ENCODE measurements at regions not wholly inside any gene's neighbourhood (a gene's known extent, or its start where the extent isn't known, plus 50 kb on each side); places are given as distances from the start of the nearest gene placed in this dataset.

GRCh38 chr10:128883231-128884032 lies 583.6 kb upstream of the MGMT start:
- Histone ChIP-seq H3K4me1 (ENCODE audit: insufficient read depth, low read length) (no peaks in the 10 kb centered on the region), H3K36me3 (ENCODE audit: insufficient read depth, low read length) (no peaks in the 10 kb centered on the region), H3K9me3 (ENCODE audit: low read length) (no peaks in the 10 kb centered on the region), H3K4me3 (ENCODE audit: low read length) (no peak overlapping the region), H2AFZ (ENCODE audit: low read depth, low read length) (no peak overlapping the region), H3K27me3 (ENCODE audit: insufficient read depth, low read length) (no peaks in the 10 kb centered on the region)

GRCh38 chr10:128884033-128884425 lies 583.0 kb upstream of the MGMT start:
- Histone ChIP-seq H3K36me3 (ENCODE audit: insufficient read depth, low read length) (no peaks in the 10 kb centered on the region), H3K4me3 (ENCODE audit: low read length) (no peak overlapping the region), H3K27me3 (ENCODE audit: insufficient read depth, low read length) (no peaks in the 10 kb centered on the region), H2AFZ (ENCODE audit: low read depth, low read length) (no peak overlapping the region), H3K4me1 (ENCODE audit: insufficient read depth, low read length) (no peaks in the 10 kb centered on the region), H3K9me3 (ENCODE audit: low read length) (no peaks in the 10 kb centered on the region)

DNA sequence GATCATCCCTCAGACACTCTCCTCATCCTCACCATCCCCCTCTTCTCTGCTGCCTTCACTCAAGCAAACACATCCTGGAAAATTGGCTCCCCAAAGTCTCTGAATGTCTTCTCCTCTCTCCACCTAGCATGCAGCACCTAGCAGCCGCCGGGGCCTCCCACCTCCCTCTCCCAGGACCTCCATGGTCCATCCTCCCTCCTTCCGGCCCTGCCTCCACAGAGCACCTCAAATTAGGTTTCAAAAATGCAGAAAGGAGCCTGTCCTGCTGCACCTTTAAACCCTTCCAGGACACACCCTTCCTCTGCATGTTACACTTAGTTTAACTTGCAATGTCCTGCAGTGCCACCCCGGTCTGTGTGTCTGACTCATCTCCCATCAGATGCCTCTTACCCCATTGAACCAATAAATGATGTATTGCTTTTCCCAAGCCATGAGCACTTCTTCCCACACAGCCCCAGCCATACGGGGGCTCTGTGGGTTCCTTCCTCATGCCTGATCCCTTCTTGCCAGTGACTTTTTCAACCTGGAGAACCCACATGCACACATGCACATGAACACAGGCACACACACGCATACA lies 582.5 kb upstream of the MGMT start:
- Histone ChIP-seq H3K9me3 (ENCODE audit: low read length) (no peaks in the 10 kb centered on the region), H3K27me3 (ENCODE audit: insufficient read depth, low read length) (no peaks in the 10 kb centered on the region), H3K36me3 (ENCODE audit: insufficient read depth, low read length) (no peaks in the 10 kb centered on the region), H3K4me1 (ENCODE audit: insufficient read depth, low read length) (no peaks in the 10 kb centered on the region), H2AFZ (ENCODE audit: low read depth, low read length) (no peak overlapping the region), H3K4me3 (ENCODE audit: low read length) (no peak overlapping the region)

GRCh38 chr10:128885573-128886555 lies 581.2 kb upstream of the MGMT start:
- Histone ChIP-seq H3K36me3 (ENCODE audit: insufficient read depth, low read length) (no peaks in the 10 kb centered on the region), H2AFZ (ENCODE audit: low read depth, low read length) (no peak overlapping the region), H3K9me3 (ENCODE audit: low read length) (no peaks in the 10 kb centered on the region), H3K4me3 (ENCODE audit: low read length) (no peak overlapping the region), H3K4me1 (ENCODE audit: insufficient read depth, low read length) (no peaks in the 10 kb centered on the region), H3K27me3 (ENCODE audit: insufficient read depth, low read length) (no peaks in the 10 kb centered on the region)

- Histone ChIP-seq H3K36me3 (ENCODE audit: insufficient read depth, low read length) (no peaks in the 10 kb centered on the region), H3K4me3 (ENCODE audit: low read length) (no peak overlapping the region), H2AFZ (ENCODE audit: low read depth, low read length) (no peak overlapping the region), H3K9me3 (ENCODE audit: low read length) (no peaks in the 10 kb centered on the region), H3K27me3 (ENCODE audit: insufficient read depth, low read length) (no peaks in the 10 kb centered on the region), H3K4me1 (ENCODE audit: insufficient read depth, low read length) (no peaks in the 10 kb centered on the region)
Observed at GRCh38 chr10:128887856-128888255, 579.2 kb upstream of the MGMT start.

GRCh38 chr10:128892005-128892404 lies 575.0 kb upstream of the MGMT start:
- H3K4me1 ChIP-seq (ENCODE audit: insufficient read depth, low read length) = no peaks in the 10 kb centered on the region
- no peak overlapping the region for H3K4me3 ChIP-seq (ENCODE audit: low read length)
- no peaks in the 10 kb centered on the region for H3K9me3 ChIP-seq (ENCODE audit: low read length)
- H3K27me3 ChIP-seq (ENCODE audit: insufficient read depth, low read length) = no peaks in the 10 kb centered on the region
- H2AFZ ChIP-seq (ENCODE audit: low read depth, low read length) = no peak overlapping the region
- H3K36me3 ChIP-seq (ENCODE audit: insufficient read depth, low read length) = no peaks in the 10 kb centered on the region

- no peaks in the 10 kb centered on the region for H3K9me3 ChIP-seq (ENCODE audit: low read length)
- H3K4me3 ChIP-seq (ENCODE audit: low read length) = no peak overlapping the region
- no peak overlapping the region for H2AFZ ChIP-seq (ENCODE audit: low read depth, low read length)
- H3K36me3 ChIP-seq (ENCODE audit: insufficient read depth, low read length) = no peaks in the 10 kb centered on the region
- H3K27me3 ChIP-seq (ENCODE audit: insufficient read depth, low read length) = no peaks in the 10 kb centered on the region
- no peaks in the 10 kb centered on the region for H3K4me1 ChIP-seq (ENCODE audit: insufficient read depth, low read length)
Observed at GRCh38 chr10:128894641-128895040, 572.4 kb upstream of the MGMT start.

GRCh38 chr10:128895473-128895872 lies 571.6 kb upstream of the MGMT start:
- Histone ChIP-seq H2AFZ (ENCODE audit: low read depth, low read length) (no peak overlapping the region), H3K27me3 (ENCODE audit: insufficient read depth, low read length) (no peaks in the 10 kb centered on the region), H3K4me3 (ENCODE audit: low read length) (no peak overlapping the region), H3K4me1 (ENCODE audit: insufficient read depth, low read length) (no peaks in the 10 kb centered on the region), H3K9me3 (ENCODE audit: low read length) (no peaks in the 10 kb centered on the region), H3K36me3 (ENCODE audit: insufficient read depth, low read length) (no peaks in the 10 kb centered on the region)

- Histone ChIP-seq H3K27me3 (ENCODE audit: insufficient read depth, low read length) (no peaks in the 10 kb centered on the region), H3K4me1 (ENCODE audit: insufficient read depth, low read length) (no peaks in the 10 kb centered on the region), H3K36me3 (ENCODE audit: insufficient read depth, low read length) (no peaks in the 10 kb centered on the region), H3K9me3 (ENCODE audit: low read length) (no peaks in the 10 kb centered on the region), H2AFZ (ENCODE audit: low read depth, low read length) (no peak overlapping the region), H3K4me3 (ENCODE audit: low read length) (no peak overlapping the region)
Observed at GRCh38 chr10:128896116-128896795, 570.8 kb upstream of the MGMT start.

GRCh38 chr10:128896963-128897362 lies 570.1 kb upstream of the MGMT start:
- H3K36me3 ChIP-seq (ENCODE audit: insufficient read depth, low read length) = no peaks in the 10 kb centered on the region
- no peak overlapping the region for H2AFZ ChIP-seq (ENCODE audit: low read depth, low read length)
- no peak overlapping the region for H3K4me3 ChIP-seq (ENCODE audit: low read length)
- H3K9me3 ChIP-seq (ENCODE audit: low read length) = no peaks in the 10 kb centered on the region
- no peaks in the 10 kb centered on the region for H3K27me3 ChIP-seq (ENCODE audit: insufficient read depth, low read length)
- no peaks in the 10 kb centered on the region for H3K4me1 ChIP-seq (ENCODE audit: insufficient read depth, low read length)

DNA sequence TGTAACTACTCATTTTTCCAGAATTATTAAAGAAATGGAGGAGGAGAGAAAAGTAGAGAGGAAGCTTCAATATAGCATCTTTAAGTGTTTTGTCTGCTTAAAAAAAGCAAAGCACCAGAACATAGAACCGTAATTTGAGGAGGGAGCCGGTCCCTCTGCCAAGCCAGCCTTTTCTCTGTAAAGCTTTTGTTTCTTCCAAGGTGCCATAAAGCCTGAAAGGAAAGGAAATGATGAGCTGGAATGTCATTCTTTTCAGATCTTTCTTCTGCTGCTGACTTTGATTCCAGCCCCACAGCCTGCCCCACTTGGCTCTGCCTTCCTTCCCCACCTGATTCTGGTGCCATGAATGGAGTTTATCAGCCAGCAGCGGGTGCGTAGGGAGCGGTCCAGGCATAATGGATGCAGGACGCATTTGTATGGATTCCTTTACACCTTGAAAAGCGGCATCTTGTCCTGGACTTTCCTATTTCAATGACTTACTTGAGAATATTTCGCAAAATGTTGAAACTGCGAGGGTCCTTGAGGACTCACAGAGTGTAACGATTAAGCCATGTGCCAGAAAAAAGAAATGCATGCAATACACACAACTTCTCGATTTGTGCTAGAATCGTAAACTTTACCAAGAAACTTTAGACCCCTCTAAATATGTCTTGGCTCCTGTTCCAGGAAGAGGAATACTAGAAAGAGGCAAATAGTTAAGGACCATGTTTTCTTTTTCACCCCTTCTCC lies 569.5 kb upstream of the MGMT start:
- H3K36me3 ChIP-seq (ENCODE audit: insufficient read depth, low read length) = no peaks in the 10 kb centered on the region
- H3K4me1 ChIP-seq (ENCODE audit: insufficient read depth, low read length) = no peaks in the 10 kb centered on the region
- no peaks in the 10 kb centered on the region for H3K9me3 ChIP-seq (ENCODE audit: low read length)
- no peak overlapping the region for H2AFZ ChIP-seq (ENCODE audit: low read depth, low read length)
- H3K4me3 ChIP-seq (ENCODE audit: low read length) = no peak overlapping the region
- no peaks in the 10 kb centered on the region for H3K27me3 ChIP-seq (ENCODE audit: insufficient read depth, low read length)

- no peaks in the 10 kb centered on the region for H3K9me3 ChIP-seq (ENCODE audit: low read length)
- no peaks in the 10 kb centered on the region for H3K27me3 ChIP-seq (ENCODE audit: insufficient read depth, low read length)
- no peak overlapping the region for H3K4me3 ChIP-seq (ENCODE audit: low read length)
- H3K4me1 ChIP-seq (ENCODE audit: insufficient read depth, low read length) = no peaks in the 10 kb centered on the region
- no peaks in the 10 kb centered on the region for H3K36me3 ChIP-seq (ENCODE audit: insufficient read depth, low read length)
- no peak overlapping the region for H2AFZ ChIP-seq (ENCODE audit: low read depth, low read length)
Observed at GRCh38 chr10:128898133-128898915, 568.7 kb upstream of the MGMT start.
